ENCODE measurements at regions not wholly inside any gene's neighbourhood (a gene's known extent, or its start where the extent isn't known, plus 50 kb on each side); places are given as distances from the start of the nearest gene placed in this dataset.
A peak's percentile ranks its signal among the peaks of the same experiment; 100 is the strongest.

DNA sequence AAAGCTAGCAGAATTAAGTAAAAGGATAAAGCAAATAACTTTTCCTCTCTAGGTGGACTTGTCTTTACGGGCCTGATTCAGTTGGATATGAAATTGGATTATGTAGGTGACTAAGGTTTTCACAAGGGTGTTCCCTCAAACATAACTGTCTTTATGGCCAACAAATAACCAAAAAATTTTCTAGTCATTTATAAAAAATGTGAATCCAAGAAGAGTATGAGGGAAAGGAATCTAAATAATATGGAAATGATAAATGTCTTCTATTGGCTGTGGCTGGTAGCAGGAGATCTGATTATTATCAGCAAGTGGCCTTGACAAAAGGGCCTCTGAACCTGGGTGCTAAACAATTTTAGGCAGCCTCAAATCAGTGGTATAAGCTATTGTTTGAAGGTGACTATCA, 594.0 kb upstream of the UBE2E2 start (continued):
- TF ChIP-seq ELF1 (IDR thresholded peaks at IDR 0.05) (no peak), JUND (IDR thresholded peaks at IDR 0.05) (peak; percentile 67), TCF12 (IDR thresholded peaks at IDR 0.05) (peak; percentile 77), RAD21 (IDR thresholded peaks at IDR 0.05; ENCODE audit: low read length) (no peak), GABPA (IDR thresholded peaks at IDR 0.05; ENCODE audit: low read depth) (no peak)

DNA sequence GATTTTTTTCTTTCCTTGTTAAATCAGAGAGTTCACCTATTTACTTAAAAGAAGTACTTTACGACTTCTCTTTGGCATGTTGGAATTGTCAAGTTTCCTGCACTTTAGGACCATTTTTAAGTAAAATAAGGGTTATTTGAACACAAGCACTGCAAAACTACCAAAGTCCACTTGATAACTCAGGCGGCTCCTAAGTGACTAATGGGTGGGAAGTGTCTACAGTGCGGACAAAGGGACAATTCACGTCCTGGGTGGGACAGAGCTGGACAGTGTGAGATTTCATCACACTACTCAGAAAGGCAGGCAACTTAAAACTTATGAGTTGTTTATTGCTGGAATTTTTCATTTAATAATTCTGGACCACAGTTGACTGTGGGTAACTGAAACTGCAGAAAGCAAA, 590.2 kb upstream of the UBE2E2 start:
- Histone ChIP-seq H3F3A (replicated peaks; ENCODE audit: insufficient read depth) (peaks cover 12% of the 10 kb centered on the region), H3K27ac (ENCODE audit: low read depth in 2 of 2, low read length in 1 of 2) (no peak overlapping the region), H3K4me2 (no peak overlapping the region), H3K9ac (no peak overlapping the region), H2AFZ (ENCODE audit: low read depth) (no peak overlapping the region), H3K4me3 (ENCODE audit: low read depth in 2 of 2, low read length in 1 of 2) (no peak overlapping the region), H4K20me1 (ENCODE audit: insufficient read depth) (no peaks in the 10 kb centered on the region), H3K79me2 (ENCODE audit: insufficient read depth) (no peaks in the 10 kb centered on the region), H3K9me2 (no peaks in the 10 kb centered on the region), H3K27me3 (ENCODE audit: insufficient read depth) (no peaks in the 10 kb centered on the region), H3K9me3 (no peaks in the 10 kb centered on the region), H3K36me3 (replicated peaks in 1 of 2; ENCODE audit: control insufficient read depth in 1 of 2, insufficient read depth in 2 of 2, low read length in 1 of 2) (no peaks in the 10 kb centered on the region), H3K4me1 (ENCODE audit: control insufficient read depth in 1 of 2, insufficient read depth in 2 of 2, low read depth in 1 of 2, low read length in 1 of 2) (0 out of 4 replicates have a peak, but pooled peaks cover 0 to 4% of the 10 kb centered on the region in 2 experiments)
- ChIA-PET CTCF (no interaction called here), POLR2A (no interaction called here)
- DNase-seq = no peak
- WGBS (ENCODE audit: low lambda C conversion rate) = 92% methylated on average over 4 of the region's 4 CpGs
- TF ChIP-seq, protein P1, sequence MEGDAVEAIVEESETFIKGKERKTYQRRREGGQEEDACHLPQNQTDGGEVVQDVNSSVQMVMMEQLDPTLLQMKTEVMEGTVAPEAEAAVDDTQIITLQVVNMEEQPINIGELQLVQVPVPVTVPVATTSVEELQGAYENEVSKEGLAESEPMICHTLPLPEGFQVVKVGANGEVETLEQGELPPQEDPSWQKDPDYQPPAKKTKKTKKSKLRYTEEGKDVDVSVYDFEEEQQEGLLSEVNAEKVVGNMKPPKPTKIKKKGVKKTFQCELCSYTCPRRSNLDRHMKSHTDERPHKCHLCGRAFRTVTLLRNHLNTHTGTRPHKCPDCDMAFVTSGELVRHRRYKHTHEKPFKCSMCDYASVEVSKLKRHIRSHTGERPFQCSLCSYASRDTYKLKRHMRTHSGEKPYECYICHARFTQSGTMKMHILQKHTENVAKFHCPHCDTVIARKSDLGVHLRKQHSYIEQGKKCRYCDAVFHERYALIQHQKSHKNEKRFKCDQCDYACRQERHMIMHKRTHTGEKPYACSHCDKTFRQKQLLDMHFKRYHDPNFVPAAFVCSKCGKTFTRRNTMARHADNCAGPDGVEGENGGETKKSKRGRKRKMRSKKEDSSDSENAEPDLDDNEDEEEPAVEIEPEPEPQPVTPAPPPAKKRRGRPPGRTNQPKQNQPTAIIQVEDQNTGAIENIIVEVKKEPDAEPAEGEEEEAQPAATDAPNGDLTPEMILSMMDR (IDR thresholded peaks at IDR 0.05) = no peak
- TF ChIP-seq, protein P2, sequence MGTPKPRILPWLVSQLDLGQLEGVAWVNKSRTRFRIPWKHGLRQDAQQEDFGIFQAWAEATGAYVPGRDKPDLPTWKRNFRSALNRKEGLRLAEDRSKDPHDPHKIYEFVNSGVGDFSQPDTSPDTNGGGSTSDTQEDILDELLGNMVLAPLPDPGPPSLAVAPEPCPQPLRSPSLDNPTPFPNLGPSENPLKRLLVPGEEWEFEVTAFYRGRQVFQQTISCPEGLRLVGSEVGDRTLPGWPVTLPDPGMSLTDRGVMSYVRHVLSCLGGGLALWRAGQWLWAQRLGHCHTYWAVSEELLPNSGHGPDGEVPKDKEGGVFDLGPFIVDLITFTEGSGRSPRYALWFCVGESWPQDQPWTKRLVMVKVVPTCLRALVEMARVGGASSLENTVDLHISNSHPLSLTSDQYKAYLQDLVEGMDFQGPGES (IDR thresholded peaks at IDR 0.05; ENCODE audit: low read depth, low read length) = no peak
- TF ChIP-seq TEAD4 (IDR thresholded peaks at IDR 0.05; ENCODE audit: borderline replicate concordance, insufficient read depth) (no peak), NRF1 (IDR thresholded peaks at IDR 0.05; ENCODE audit: low read depth, low read length) (no peak), RFX5 (IDR thresholded peaks at IDR 0.05; ENCODE audit: low read length) (no peak), FOSL2 (IDR thresholded peaks at IDR 0.05; ENCODE audit: borderline replicate concordance, low read depth) (no peak)
- TF ChIP-seq, protein P3, sequence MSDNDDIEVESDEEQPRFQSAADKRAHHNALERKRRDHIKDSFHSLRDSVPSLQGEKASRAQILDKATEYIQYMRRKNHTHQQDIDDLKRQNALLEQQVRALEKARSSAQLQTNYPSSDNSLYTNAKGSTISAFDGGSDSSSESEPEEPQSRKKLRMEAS (IDR thresholded peaks at IDR 0.05; ENCODE audit: low read depth) = no peak
- TF ChIP-seq, protein P4, sequence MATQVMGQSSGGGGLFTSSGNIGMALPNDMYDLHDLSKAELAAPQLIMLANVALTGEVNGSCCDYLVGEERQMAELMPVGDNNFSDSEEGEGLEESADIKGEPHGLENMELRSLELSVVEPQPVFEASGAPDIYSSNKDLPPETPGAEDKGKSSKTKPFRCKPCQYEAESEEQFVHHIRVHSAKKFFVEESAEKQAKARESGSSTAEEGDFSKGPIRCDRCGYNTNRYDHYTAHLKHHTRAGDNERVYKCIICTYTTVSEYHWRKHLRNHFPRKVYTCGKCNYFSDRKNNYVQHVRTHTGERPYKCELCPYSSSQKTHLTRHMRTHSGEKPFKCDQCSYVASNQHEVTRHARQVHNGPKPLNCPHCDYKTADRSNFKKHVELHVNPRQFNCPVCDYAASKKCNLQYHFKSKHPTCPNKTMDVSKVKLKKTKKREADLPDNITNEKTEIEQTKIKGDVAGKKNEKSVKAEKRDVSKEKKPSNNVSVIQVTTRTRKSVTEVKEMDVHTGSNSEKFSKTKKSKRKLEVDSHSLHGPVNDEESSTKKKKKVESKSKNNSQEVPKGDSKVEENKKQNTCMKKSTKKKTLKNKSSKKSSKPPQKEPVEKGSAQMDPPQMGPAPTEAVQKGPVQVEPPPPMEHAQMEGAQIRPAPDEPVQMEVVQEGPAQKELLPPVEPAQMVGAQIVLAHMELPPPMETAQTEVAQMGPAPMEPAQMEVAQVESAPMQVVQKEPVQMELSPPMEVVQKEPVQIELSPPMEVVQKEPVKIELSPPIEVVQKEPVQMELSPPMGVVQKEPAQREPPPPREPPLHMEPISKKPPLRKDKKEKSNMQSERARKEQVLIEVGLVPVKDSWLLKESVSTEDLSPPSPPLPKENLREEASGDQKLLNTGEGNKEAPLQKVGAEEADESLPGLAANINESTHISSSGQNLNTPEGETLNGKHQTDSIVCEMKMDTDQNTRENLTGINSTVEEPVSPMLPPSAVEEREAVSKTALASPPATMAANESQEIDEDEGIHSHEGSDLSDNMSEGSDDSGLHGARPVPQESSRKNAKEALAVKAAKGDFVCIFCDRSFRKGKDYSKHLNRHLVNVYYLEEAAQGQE (IDR thresholded peaks at IDR 0.05; ENCODE audit: low read depth, low read length) = no peak

All from SK-N-SH (cell line).